Ovary (tissue), 3 donors: ENCODE measurements at regions not wholly inside any gene's neighbourhood (a gene's known extent, or its start where the extent isn't known, plus 50 kb on each side); places are given as distances from the start of the nearest gene placed in this dataset.

Experiments used
- EP300 ChIP-seq: sonication (generic); formaldehyde crosslinking; IDR thresholded peaks from one replicate; pipeline ENCODE4 v1.6.1; 2017; ENCODE audit warnings: antibody characterized with exemption
- POLR2A ChIP-seq: fragments of 450-650 bp; IDR thresholded peaks from one replicate; pipeline ENCODE4 v1.6.1; 2017; ENCODE audit warnings: antibody characterized with exemption, mild to moderate bottlenecking, moderate library complexity
- TF ChIP-seq, protein P1 (sequence below), 3 donors: fragments of 450-650 bp in 2 of 3; fragments of 200-600 bp in 1 of 3; IDR thresholded peaks; one replicate each; pipeline versions ENCODE4 v1.5.1 to v1.8.0; 2016 to 2022; ENCODE audit warnings: antibody characterized with exemption in 3 of 3, mild to moderate bottlenecking in 1 of 3
- donor health status: DM: no; HTN: no; CAD: no.

DNA sequence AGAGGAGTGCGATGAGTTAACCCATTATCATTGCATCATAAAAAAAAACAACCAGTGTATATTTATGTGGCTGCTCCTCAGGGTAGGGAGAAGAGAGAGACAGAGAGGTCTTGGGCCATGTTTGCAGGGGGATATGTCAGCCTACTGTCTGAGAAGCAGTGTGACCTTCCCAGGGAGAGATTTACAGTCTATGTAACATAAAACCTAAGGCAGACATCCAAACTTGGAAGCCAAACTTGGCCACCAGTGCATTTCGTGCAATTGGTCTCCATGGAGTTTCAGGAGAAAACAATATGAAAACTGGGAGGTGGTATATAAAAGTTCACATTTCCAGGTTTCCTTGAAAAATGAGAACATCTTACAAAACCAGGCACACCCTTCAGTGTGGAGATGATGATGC lies 85.9 kb upstream of the CXCL12 start:
- TF ChIP-seq POLR2A (no peak), EP300 (no peak)
- TF ChIP-seq, protein P1, sequence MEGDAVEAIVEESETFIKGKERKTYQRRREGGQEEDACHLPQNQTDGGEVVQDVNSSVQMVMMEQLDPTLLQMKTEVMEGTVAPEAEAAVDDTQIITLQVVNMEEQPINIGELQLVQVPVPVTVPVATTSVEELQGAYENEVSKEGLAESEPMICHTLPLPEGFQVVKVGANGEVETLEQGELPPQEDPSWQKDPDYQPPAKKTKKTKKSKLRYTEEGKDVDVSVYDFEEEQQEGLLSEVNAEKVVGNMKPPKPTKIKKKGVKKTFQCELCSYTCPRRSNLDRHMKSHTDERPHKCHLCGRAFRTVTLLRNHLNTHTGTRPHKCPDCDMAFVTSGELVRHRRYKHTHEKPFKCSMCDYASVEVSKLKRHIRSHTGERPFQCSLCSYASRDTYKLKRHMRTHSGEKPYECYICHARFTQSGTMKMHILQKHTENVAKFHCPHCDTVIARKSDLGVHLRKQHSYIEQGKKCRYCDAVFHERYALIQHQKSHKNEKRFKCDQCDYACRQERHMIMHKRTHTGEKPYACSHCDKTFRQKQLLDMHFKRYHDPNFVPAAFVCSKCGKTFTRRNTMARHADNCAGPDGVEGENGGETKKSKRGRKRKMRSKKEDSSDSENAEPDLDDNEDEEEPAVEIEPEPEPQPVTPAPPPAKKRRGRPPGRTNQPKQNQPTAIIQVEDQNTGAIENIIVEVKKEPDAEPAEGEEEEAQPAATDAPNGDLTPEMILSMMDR (IDR thresholded peaks at IDR 0.05) = no peak
